ENCODE measurements at regions not wholly inside any gene's neighbourhood (a gene's known extent, or its start where the extent isn't known, plus 50 kb on each side); places are given as distances from the start of the nearest gene placed in this dataset.
"Not testable (repeated sequence)": the region's sequence is repeated elsewhere in the genome, so short reads cannot be mapped to it uniquely, and the experiment has no call there.

DNA sequence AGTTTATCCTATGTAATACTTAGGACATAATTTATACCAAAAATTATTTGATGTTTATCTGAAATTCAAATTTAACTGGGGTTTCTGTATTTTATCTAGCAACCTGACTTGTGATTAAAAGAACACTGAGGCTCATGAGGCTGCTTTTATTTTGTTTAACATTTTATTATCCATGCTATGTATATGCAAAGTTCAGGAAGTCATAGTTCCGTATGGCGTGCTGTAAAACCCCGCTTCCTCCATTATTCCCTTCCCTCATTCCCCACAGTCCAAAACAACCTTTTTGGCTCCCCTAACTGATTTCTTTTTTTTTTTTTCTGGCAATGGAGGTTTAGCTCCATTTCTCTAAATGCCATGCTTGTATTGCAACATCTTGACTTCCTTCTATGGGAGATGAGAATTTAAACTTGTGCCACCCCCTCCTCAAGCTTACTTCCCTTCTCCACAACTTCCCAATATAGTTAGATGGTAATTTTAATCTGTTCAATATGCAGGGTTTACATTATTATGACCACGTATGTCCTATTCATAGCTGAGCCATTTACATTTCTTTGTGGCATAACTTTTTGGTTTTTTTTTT is 138.0 kb upstream of the DNAH14 start:
- no peak for DNase-seq (ENCODE audit: low spot score)

DNA sequence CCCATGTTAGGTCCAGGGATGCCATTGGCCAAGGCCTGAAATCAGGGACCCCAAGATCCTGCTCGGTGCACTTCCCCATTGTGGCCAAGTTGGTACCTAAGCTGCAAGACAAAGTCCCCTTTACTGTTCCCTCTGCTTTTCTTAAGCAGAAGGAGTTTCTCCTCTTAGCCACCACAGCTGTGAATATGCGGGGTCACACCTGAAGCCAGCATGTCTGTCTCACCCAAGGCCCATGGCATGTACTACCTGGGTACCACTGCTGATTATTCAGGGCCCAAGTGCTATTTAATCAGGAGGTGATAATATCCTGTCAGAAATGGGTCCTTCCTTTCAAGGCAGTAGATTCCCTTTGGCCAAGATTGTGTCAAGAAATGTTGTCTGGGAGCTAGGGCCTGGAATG is 133.9 kb upstream of the DNAH14 start:
- DNase-seq (ENCODE audit: low spot score), result no peak

DNA sequence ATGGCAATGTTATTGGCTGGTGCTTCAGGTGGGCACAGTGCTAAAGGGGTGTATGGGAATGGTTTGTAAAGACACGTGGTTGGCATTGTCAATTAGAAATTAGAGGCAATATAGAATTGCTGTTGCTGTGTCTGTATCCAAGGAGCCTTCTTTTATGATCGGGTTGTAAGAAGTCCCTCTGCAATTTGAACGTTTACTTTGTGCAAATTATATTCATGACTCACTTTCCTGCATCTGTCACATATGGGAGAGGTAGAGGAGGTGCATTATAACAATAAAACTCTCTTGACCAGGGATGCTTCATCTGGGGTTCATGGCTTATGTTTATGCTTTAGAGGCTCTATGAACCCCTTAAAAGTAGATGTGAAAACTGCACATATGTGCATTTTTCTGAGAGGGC is 130.4 kb upstream of the DNAH14 start:
- no peak for DNase-seq (ENCODE audit: low spot score)

DNA sequence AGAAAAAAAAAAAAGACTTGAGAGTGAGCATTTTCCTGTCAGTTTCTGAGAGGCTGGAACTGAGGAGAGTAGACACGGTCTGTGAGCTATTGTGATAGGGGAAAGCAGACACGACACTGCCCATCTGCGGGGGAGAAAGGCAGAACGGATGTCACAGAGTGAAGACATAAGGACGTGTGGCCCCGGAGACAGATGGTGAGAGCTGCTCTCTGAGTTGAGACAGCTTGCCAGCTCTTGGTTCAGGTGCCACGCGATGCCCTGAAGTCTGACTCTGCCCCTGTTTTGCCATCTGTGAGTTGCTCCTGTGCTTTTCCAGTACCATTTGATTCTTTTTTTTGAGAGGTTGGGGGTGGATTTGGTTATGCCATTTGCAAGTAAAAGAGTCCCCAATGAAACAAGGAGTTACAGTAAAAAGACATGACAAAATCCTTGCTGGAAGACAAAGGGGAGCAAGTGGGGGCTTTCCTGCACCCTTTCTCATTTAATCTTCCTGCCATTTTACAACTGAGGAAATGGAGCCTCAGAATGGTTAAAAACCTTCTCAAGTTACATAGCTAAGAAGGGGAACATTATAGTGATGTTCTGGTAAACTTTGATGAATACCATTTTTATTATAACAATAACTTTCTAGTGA is 128.9 kb upstream of the DNAH14 start:
- DNase-seq (ENCODE audit: low spot score), result peak; percentile 11

DNA sequence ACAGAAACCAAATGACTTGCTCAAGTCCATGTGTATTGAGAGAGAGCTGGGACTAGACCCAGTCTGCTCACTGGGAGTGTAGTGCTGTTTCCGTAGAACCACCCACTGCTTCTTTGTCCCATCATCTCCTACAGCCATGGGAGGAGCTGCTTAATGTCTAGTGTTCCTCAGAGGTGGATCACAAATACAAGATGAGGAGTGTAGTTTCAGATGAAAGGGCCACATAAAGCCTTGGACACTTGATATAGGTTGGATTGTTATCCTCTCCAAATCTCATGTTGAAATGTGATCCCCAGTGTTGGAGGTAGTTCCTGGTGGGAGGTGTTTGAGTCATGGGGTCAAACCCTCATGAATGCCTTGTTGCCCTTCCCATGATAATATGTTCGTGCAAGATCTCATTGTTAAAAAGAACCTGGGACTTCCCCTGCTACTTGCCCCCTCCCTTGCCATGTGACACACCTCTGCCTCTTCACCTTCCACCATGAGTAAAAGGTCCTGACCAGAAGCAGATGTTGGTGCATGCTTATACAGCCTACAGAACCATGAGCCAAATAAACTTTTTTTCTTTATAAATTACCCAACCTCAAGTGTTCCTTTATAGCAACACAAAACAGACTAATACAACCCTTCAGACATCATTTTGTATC is 127.5 kb upstream of the DNAH14 start:
- DNase-seq (ENCODE audit: low spot score), result no peak

DNA sequence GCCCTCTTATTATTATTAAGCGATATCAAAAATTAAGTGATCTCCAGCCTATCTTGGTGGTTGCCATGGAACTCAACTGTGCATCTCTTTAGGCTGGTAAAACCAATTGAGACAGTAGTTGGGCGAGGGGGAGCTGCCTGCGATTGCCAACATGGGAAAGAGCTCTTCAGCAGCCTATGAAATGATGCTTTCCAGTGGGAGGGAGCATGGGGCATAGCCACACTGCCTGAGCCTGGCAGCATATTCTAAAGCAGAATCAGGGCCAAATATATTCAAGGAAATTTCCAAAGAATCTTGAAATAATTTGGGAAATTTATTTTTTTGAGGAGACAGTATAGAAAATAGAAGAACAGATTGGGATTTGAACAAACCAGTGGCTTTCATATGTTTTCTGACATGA is 126.9 kb upstream of the DNAH14 start:
- DNase-seq (ENCODE audit: low spot score), result no peak

DNA sequence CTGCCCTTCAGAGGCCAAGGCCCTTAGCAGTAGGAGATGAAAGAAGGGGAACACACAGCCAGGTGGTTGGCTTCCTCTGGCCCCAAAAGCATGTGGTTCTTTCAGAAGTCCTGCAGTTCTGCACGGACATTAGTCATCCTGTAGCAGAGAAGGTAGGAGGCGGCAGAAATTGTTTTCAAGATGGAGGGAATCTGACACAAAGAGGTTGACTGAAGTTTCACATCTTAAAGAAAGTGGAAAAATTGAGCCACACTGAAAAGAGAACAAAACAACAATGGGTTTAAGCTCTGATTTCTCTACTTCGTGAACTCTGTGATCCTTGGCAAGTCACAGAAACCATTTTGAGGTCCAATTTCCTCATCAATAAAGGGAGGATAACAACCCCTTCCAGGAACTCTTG is 125.3 kb upstream of the DNAH14 start:
- no peak for DNase-seq (ENCODE audit: low spot score)

DNA sequence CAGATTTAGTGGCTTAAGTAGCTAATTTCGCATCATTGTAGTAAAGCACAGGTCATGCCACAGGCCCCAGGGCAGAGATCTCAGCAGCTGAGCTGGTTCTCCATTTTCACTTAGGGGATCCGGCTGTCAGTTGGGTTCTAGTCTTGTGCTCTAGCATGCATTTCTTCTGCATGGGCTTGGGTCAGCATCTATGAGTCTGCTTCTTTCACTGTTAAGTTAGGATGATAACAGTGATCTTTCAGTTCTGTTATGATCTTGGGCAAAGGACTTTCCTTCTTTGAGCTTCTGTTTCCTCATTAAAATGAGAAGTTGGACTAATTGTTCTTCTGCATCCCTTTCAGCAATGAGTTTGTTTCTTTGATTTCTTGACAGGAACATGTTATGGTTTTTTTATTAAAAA is 123.6 kb upstream of the DNAH14 start:
- no peak for DNase-seq (ENCODE audit: low spot score)

DNA sequence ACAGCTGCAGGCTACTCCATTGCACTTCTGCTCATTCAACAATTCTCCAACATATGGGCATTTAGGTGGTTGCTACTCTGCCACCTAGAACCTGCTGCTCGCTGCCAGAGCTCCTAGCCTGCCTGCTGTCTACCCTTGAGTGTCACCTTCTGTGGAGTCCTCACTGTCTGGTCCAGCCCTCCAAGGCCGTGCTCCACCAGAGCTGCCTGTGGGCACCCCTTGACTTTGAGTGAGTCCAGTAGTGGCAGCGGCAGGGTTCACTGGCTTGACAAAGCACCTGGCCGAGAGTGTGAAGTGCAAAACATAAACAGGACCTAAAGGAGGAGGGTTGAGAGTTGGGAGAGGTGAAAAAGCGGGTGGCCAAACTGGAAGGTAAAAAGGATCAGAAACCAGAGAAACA is 120.3 kb upstream of the DNAH14 start:
- no peak for DNase-seq (ENCODE audit: low spot score)

DNA sequence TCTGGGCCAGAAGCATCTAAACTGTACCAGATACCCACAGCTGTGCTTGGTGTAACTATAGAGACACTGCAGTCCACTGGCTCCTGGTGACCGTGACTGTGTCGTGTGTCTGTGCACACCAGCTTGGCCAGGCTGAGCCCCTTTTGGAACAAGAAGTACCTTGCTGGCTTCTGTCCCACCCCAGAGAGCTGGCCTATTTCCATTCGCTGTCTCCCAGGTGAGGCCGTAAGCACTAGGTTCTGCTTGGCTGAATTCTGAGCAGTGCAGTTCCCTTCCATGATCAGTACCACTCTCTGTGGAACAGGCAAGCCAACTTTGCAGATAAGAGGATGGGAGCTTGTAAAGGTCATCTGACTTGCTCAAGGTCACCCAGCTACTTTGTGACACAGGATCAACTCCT is 119.9 kb upstream of the DNAH14 start:
- DNase-seq (ENCODE audit: low spot score), result no peak

DNA sequence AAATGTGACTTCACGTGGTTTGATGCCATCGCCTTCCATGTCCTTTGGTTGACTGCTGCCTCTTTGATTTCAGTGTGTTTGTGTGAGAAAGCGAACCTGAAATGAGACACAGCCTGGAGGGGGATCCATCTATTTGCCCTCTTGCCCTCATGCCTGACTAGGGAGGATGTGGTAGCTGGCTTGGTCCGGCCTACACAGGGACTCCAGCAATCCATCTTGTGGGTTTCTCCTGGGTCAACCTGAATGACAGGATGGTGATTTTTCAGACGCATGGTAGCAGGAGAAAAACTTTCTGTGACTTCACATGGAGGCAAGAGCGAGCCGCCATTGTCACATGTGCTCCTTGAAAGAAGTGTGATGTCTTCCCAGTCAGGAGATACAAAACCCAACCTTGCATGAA is 117.9 kb upstream of the DNAH14 start:
- DNase-seq (ENCODE audit: low spot score), result no peak

DNA sequence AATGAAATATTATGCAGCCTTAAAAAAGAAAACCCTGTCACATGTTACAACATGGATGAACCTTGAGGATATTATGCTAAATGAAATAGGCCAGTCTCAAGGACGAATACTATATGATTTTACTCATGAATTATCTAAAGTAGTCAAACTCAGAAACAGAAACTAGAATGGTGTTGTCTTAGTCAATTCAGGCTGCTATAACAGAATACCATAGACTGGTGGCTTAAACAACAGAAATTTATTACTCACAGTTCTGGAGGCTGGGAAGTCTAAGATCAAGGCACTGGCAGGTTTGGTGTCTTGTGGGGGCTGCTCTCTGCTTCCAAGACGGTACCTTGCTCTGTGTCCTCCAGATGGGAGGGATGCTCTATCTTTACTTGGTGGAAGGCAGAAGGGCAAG is 113.8 kb upstream of the DNAH14 start:
- no peak for DNase-seq (ENCODE audit: low spot score)

DNA sequence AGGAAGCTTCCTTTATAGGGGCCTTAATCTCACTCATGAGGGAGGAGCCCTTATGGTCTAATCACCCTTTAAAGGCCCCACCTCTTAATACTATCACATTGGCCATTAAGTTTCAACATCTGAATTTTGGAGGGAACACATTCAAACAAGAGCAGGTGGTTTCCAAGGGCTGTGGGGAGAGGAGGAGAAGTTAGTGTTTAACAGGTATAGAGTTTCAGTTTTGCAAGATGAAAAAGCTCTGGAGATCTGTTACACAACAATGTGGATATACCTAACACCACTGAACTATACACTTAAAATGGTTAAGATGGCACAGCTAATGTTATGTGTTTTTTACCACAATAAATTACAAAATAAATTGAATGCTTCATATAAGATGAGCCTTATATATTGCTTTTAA is 113.4 kb upstream of the DNAH14 start:
- DNase-seq (ENCODE audit: low spot score), result no peak

DNA sequence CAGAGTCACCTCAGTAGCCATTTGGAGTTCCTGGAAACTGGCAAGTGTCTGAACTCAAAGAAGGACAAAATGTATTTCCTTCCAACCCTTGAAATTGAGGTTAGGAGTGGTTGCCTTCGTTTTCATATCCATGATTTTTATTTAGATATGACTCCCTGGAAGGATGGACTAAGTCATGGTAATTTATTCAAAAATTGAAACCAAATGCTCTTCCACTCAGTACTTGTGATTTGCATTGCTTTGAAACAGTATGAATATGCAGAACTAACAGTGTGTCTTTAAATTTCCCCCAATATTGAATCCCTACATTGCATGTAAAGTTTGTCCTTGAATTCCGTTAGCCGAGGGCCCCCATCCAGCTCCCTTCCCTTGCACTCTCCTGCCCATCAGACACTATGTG is 112.1 kb upstream of the DNAH14 start:
- no peak for DNase-seq (ENCODE audit: low spot score)

DNA sequence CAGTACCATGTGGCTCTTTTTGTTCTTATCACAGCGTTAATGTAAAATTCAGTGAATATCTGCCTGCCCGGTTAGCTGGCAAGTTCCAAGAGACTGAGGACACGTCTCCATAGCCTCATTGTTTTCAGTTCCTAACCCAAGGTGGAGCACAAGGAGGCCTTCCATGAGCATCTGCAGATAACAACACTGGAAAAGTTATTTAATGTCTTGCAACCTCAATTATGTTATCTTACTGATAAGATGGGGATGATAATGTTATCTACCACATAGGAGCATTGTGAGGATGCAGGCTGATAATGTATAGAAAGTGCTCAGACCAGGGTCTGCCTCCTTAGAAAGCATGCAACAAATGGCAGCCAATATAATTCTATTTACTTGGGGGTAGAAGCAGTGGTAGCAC is 109.6 kb upstream of the DNAH14 start:
- DNase-seq (ENCODE audit: low spot score), result no peak

DNA sequence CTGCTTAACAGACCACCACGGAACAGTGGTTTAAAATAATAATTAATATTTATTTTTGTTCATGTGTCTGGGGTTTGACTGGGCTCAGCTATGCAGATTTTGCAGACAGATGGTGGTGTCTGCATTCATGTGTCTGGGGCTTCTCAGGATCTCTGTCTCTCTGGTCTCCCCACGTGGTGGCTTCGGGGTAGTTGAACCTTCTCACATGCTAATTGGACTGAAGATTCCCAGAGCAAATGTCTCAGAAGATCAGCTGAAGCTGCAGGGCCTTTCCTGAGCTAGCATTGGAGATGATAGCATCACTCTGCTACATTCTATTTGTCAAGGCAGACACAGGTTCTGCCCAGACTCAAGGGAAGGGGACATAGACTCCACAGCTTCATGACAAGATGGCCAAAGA is 109.1 kb upstream of the DNAH14 start:
- DNase-seq (ENCODE audit: low spot score), result no peak

DNA sequence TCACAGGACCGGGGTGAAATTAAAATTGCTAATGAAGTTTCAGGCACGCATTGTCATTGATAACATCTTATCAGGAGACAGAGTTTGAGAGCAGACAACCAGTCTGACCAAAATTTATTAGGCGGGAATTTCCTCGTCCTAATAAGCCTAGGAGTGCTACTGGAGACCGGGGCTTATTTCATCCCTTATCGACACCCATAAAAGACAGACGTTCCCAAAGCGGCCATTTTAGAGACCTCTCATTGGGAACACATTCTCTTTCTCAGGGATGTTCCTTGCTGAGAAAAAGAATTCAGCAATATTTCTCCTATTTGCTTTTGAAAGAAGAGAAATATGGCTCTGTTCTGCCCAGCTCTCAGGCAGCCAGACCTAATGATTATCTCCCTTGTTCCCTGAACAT is 107.7 kb upstream of the DNAH14 start:
- DNase-seq (ENCODE audit: low spot score), result not testable (repeated sequence)

DNA sequence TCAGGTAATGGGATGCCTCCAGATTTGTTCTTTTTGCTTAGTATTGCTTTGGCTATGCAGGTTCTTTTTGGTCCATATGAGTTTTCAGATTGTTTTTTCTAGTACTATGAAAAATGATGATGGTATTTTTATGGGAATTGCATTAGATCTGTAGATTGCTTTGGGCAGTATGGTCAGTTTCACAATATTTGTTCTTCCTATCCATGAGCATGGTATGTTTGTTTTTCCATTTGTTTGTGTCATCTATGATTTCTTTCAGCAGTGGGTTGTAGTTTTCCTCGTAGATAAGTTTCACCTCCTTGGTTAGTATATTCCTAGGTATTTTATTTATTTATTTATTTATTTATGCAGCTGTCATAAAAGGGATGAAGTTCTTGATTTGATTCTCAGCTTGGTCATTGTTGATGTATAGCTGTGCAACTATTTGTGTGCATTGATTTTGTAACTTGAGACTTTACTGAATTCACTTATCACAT is 103.9 kb upstream of the DNAH14 start:
- no peak for DNase-seq (ENCODE audit: low spot score)

DNA sequence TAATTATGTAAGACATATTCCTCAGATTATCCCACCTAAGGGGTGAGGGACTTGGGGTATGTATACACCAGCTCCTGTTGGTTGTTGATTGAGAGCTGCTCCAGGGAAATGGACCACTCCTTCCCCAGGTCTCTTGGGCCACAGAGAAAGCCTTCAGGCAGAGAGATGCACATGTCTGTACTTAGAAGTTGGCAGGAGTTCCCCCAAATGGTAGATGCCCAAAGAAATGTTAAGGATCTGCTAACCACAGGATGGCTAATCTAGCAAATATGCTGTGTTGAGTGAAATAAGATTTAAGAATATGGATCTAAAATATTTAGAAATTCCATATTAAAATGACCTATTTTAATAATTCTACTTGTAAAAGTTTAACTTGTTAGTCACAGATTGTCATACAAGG is 100.8 kb upstream of the DNAH14 start:
- no peak for DNase-seq (ENCODE audit: low spot score)

DNA sequence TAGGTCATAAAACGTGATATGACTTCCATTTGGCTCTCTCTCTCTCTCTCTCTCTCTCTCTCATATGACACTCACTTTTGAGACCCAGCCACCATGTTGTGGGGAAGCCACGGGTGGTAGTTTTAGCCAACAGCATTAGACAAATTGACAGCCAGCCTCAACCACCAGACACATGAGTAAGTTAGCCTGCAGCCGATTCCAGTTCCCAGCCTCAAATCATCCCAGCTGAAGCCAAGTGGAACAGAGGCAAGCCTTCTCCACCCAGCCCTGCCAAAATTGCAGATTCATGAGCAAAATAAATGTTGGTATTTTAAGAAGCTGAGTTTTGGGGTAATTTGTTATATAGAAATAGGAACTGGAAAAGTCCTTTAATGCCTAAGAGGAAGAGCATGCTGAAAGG is 98.0 kb upstream of the DNAH14 start:
- DNase-seq (ENCODE audit: low spot score), result no peak

DNA sequence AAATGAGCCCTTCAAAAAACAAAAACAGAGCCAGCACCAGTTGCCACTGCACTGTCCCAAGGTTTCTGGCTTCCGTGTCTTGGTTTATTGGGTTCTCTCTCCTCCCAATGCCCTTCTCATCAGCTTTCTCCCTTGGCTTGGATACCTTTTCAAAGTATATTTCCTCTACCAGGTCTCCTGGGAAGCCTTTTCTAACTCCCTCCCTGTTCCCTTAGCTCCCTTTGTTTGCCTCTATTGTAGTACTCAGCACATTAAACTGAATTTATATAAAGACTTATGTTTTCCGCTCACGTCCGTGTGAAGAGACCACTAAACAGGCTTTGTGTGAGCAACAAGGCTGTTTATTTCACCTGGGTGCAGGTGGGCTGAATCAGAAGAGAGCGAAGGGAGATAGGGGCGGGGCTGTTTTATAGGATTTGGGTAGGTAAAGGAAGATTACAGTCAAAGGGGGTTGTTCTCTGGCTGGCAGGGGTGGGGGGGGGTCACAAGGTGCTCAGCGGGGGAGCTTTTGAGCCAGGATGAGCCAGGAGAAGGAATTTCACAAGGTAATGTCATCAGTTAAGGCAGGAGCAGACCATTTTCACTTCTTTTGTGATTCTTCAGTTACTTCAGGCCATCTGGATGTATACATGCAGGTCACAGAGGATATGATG is 89.7 kb upstream of the DNAH14 start:
- DNase-seq (ENCODE audit: low spot score), result not testable (repeated sequence)

DNA sequence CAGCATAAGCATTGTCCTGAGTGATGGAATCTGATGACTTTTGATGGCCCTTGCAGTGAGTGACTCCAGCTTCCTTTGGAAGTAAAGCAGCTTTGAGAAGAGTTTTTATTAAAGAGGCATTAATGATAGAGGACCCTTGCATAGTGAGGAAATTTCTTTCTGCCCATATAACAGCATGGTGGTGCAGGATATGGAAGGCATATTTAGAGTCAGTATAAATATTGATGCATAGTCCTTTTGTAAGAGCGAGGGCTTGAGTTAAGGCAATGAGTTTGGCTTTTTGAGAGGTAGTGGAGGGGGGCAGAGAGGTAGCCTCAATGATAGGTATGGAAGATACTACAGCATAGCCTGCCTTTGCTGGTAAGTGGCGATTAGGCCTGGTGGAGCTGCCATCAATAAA is 87.7 kb upstream of the DNAH14 start:
- DNase-seq (ENCODE audit: low spot score), result not testable (repeated sequence)

Measured in Ammon's horn (tissue), 1 donor.